ENCODE measurements at regions not wholly inside any gene's neighbourhood (a gene's known extent, or its start where the extent isn't known, plus 50 kb on each side); places are given as distances from the start of the nearest gene placed in this dataset.

DNA sequence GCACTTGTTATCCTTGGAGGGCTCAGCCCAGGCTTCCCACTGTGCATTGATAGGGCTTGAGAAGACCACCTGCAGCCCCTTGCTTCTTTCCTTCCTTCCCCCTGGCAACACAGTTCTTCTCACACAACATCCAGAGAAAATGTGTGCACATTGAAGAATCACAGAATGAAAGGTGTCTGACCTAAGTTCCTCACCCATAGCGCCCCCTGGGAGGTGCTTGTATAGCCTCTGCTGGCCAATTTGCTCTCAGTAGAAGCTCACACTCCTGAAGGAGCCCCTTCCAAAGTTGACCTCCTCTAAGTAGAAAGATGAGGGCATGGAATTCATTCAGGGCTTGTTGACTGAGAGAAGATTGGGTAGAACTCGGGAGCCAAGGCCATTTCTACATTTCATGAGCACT is 758.4 kb upstream of the KLHL29 start:
- FAIRE-seq (no peak), DNase-seq (ENCODE audit: insufficient read length, low spot score) (no peak)
- TF ChIP-seq PAX5 (IDR thresholded peaks at IDR 0.05; ENCODE audit: insufficient read depth, low read length, severe bottlenecking) (no peak), POLR2AphosphoS5 (IDR thresholded peaks at IDR 0.05; ENCODE audit: low read depth, low read length) (no peak), SPI1 (IDR thresholded peaks at IDR 0.05; ENCODE audit: low read depth, low read length) (no peak), POU2F2 (IDR thresholded peaks at IDR 0.05; ENCODE audit: low read depth, low read length) (no peak), POLR2A (IDR thresholded peaks at IDR 0.05; ENCODE audit: low read depth, low read length) (no peak), TAF1 (IDR thresholded peaks at IDR 0.05; ENCODE audit: low read depth, low read length) (no peak)

DNA sequence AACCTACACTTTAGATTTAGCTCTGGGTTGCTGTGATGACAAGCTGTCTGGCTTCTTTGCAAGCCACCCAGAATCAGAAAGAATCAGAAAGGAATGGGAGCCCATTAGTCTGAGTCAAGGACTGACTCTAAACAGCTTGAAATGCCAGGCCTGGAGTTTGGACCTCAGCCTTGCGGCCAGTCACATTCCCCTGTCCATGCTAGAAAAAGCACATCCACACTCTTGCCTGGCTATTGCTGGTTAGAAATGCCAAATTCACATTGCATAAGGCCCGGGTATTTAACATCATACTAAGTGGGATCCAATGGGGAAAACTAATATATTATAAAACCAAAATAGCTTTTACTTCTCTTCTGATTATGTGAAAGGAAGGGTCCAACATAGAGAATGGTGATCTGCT is 756.8 kb upstream of the KLHL29 start:
- FAIRE-seq (no peak), DNase-seq (ENCODE audit: insufficient read length, low spot score) (no peak)
- TF ChIP-seq TAF1 (IDR thresholded peaks at IDR 0.05; ENCODE audit: low read depth, low read length) (no peak), SPI1 (IDR thresholded peaks at IDR 0.05; ENCODE audit: low read depth, low read length) (no peak), POLR2AphosphoS5 (IDR thresholded peaks at IDR 0.05; ENCODE audit: low read depth, low read length) (no peak), POLR2A (IDR thresholded peaks at IDR 0.05; ENCODE audit: low read depth, low read length) (no peak), POU2F2 (IDR thresholded peaks at IDR 0.05; ENCODE audit: low read depth, low read length) (no peak), PAX5 (IDR thresholded peaks at IDR 0.05; ENCODE audit: insufficient read depth, low read length, severe bottlenecking) (no peak)

DNA sequence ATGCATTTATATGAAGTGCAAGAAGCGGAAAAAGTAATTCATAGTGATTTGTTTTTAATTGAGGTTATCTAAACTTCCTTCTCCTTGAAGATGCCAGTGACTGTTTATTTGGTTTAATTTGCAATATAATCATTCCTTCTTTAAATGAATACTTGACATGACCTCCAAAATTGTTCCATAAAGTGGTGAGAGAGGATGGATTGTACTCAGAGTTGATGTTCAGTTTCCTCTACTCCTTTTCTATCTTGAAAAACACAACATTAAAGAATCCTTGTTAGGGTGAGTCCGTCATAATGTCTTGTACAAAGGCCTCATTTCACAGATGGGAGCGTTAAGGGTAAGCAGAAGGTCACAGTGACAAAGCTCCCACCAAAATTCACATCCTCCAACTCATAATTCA is 756.1 kb upstream of the KLHL29 start:
- TF ChIP-seq PAX5 (IDR thresholded peaks at IDR 0.05; ENCODE audit: insufficient read depth, low read length, severe bottlenecking) (no peak), POLR2AphosphoS5 (IDR thresholded peaks at IDR 0.05; ENCODE audit: low read depth, low read length) (no peak), SPI1 (IDR thresholded peaks at IDR 0.05; ENCODE audit: low read depth, low read length) (no peak), TAF1 (IDR thresholded peaks at IDR 0.05; ENCODE audit: low read depth, low read length) (no peak), POLR2A (IDR thresholded peaks at IDR 0.05; ENCODE audit: low read depth, low read length) (no peak), POU2F2 (IDR thresholded peaks at IDR 0.05; ENCODE audit: low read depth, low read length) (no peak)
- no peak for DNase-seq (ENCODE audit: insufficient read length, low spot score)
- no peak for FAIRE-seq

DNA sequence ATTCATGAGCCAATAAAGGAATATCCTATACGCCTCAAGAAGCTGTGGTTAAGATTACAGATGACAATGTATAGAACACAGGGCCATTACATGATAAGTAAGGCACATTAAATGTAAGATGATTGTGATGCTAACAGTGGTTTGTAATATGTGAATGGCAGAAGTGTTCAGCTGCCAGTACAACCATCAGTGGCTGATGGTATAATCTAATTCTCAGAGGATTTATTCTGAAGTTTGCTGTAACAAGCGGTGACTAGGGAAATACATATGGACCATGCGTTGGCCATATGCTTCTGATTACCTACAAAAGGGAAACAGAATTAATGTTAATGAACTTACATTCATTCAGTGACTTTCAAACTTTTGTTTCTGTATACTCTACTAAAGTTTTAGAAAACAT is 750.8 kb upstream of the KLHL29 start:
- TF ChIP-seq POLR2AphosphoS5 (IDR thresholded peaks at IDR 0.05; ENCODE audit: low read depth, low read length) (no peak), POU2F2 (IDR thresholded peaks at IDR 0.05; ENCODE audit: low read depth, low read length) (no peak), SPI1 (IDR thresholded peaks at IDR 0.05; ENCODE audit: low read depth, low read length) (no peak), POLR2A (IDR thresholded peaks at IDR 0.05; ENCODE audit: low read depth, low read length) (no peak), TAF1 (IDR thresholded peaks at IDR 0.05; ENCODE audit: low read depth, low read length) (no peak), PAX5 (IDR thresholded peaks at IDR 0.05; ENCODE audit: insufficient read depth, low read length, severe bottlenecking) (no peak)
- FAIRE-seq: no peak
- DNase-seq (ENCODE audit: insufficient read length, low spot score): no peak

DNA sequence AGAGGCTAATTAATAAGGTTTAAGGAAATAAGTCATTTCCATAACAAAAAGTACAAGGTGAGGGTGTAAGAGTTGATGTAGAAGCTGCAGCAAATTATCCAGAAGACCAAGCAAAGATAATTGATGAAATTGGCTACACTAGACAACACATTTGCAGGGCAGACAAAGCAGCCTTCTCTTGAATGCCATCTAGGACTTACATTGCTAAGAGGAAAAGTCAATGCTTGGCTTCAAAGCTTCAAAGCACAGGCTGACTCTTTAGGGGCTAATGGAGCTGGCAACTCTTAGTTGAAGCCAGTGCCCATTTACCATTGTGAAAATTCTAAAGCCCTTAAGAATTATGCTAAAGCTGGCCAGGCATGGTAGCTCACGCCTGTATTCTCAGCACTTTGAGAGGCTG is 728.6 kb upstream of the KLHL29 start:
- TF ChIP-seq POLR2AphosphoS5 (IDR thresholded peaks at IDR 0.05; ENCODE audit: low read depth, low read length) (no peak), TAF1 (IDR thresholded peaks at IDR 0.05; ENCODE audit: low read depth, low read length) (no peak), SPI1 (IDR thresholded peaks at IDR 0.05; ENCODE audit: low read depth, low read length) (no peak), POU2F2 (IDR thresholded peaks at IDR 0.05; ENCODE audit: low read depth, low read length) (no peak), POLR2A (IDR thresholded peaks at IDR 0.05; ENCODE audit: low read depth, low read length) (no peak), PAX5 (IDR thresholded peaks at IDR 0.05; ENCODE audit: insufficient read depth, low read length, severe bottlenecking) (no peak)
- DNase-seq (ENCODE audit: insufficient read length, low spot score): no peak
- no peak for FAIRE-seq

DNA sequence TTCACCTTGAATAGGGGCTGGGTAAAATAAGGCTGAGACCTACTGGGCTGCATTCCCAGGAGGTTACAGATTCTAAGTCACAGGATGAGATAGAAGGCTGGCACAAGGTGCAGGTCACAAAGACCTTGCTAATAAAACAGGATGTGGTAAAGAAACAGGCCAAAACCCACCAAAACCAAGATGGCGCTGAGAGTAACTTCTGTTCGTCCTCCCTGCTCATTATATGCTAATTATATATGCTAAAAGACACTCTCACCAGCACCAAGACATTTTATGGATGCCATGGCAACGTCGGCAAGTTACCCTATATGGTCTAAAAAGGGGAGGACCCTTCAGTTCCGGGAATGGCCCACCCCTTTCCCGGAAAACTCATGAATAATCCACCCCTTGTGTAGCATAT is 711.5 kb upstream of the KLHL29 start:
- no peak for FAIRE-seq

DNA sequence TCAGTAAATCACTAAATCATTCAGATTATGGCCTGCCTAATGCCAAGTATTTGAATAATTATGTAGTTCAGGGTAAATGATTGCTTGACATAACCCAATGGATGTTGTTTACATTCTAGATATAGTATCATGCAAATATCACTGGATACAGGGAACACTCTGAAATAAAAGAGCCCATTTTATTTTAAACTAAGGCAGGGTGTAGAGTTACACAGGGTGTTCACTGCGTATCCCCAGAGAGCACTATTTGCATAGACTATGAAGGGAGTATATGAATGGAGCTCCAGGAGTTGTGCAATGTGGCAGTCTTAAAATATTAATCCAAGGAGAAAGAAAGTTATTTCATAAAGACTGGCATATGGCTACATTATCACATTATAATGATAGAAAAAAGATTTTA is 701.1 kb upstream of the KLHL29 start:
- no peak for FAIRE-seq
- TF ChIP-seq SPI1 (IDR thresholded peaks at IDR 0.05; ENCODE audit: low read depth, low read length) (no peak), POU2F2 (IDR thresholded peaks at IDR 0.05; ENCODE audit: low read depth, low read length) (no peak), POLR2AphosphoS5 (IDR thresholded peaks at IDR 0.05; ENCODE audit: low read depth, low read length) (no peak), TAF1 (IDR thresholded peaks at IDR 0.05; ENCODE audit: low read depth, low read length) (no peak), POLR2A (IDR thresholded peaks at IDR 0.05; ENCODE audit: low read depth, low read length) (no peak), PAX5 (IDR thresholded peaks at IDR 0.05; ENCODE audit: insufficient read depth, low read length, severe bottlenecking) (no peak)

More for the DNA sequence above, 711.5 kb upstream of the KLHL29 start:
- TF ChIP-seq POLR2AphosphoS5 (IDR thresholded peaks at IDR 0.05; ENCODE audit: low read depth, low read length) (no peak), POLR2A (IDR thresholded peaks at IDR 0.05; ENCODE audit: low read depth, low read length) (no peak), POU2F2 (IDR thresholded peaks at IDR 0.05; ENCODE audit: low read depth, low read length) (no peak), PAX5 (IDR thresholded peaks at IDR 0.05; ENCODE audit: insufficient read depth, low read length, severe bottlenecking) (no peak), TAF1 (IDR thresholded peaks at IDR 0.05; ENCODE audit: low read depth, low read length) (no peak), SPI1 (IDR thresholded peaks at IDR 0.05; ENCODE audit: low read depth, low read length) (no peak)
- DNase-seq (ENCODE audit: insufficient read length, low spot score): no peak

DNA sequence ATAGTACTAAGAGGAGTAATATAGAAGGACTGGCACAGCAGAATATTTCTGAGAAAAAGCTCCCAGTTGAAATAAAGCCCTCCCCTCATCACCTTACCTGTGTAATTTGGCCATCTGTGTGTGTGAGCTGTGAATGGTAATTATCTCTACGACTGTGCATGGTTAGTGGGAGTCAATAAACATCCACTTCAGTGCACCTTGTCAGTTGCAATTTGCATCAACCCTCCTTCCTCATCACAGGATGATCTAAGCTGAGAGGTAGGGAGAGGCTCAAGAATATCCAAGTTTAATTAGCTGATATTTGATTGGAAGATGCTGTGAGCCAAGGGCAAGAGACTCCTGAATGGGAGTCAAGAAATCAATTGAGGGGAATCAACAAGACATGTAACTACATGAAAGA is 694.9 kb upstream of the KLHL29 start:
- TF ChIP-seq SPI1 (IDR thresholded peaks at IDR 0.05; ENCODE audit: low read depth, low read length) (no peak), PAX5 (IDR thresholded peaks at IDR 0.05; ENCODE audit: insufficient read depth, low read length, severe bottlenecking) (no peak), POU2F2 (IDR thresholded peaks at IDR 0.05; ENCODE audit: low read depth, low read length) (no peak), TAF1 (IDR thresholded peaks at IDR 0.05; ENCODE audit: low read depth, low read length) (no peak), POLR2A (IDR thresholded peaks at IDR 0.05; ENCODE audit: low read depth, low read length) (no peak), POLR2AphosphoS5 (IDR thresholded peaks at IDR 0.05; ENCODE audit: low read depth, low read length) (no peak)
- DNase-seq (ENCODE audit: insufficient read length, low spot score) (no peak), FAIRE-seq (no peak)

More for the DNA sequence above, 701.1 kb upstream of the KLHL29 start:
- DNase-seq (ENCODE audit: insufficient read length, low spot score): no peak

DNA sequence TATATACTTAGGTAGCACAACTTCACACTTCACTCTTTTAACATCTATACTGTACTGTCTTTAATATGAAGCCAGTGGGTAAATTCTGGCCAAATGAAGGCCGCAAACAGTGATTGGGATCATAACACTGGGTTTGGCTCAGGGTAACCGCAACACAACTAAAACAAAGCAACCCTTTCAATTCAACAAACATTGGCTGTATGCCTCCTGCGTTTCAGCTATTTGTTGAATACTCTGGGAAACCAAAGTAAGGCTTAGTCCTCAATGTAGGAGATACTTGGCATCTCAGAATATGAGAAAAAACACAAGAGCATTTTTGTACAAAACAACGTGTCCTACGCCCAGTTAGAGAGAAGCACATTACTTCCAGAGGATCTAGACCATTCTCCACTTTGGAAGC is 693.3 kb upstream of the KLHL29 start:
- no peak for TF ChIP-seq TAF1 (IDR thresholded peaks at IDR 0.05; ENCODE audit: low read depth, low read length)
- no peak for TF ChIP-seq POLR2A (IDR thresholded peaks at IDR 0.05; ENCODE audit: low read depth, low read length)
- TF ChIP-seq POU2F2 (IDR thresholded peaks at IDR 0.05; ENCODE audit: low read depth, low read length): no peak
- no peak for TF ChIP-seq PAX5 (IDR thresholded peaks at IDR 0.05; ENCODE audit: insufficient read depth, low read length, severe bottlenecking)
- no peak for TF ChIP-seq SPI1 (IDR thresholded peaks at IDR 0.05; ENCODE audit: low read depth, low read length)
- no peak for TF ChIP-seq POLR2AphosphoS5 (IDR thresholded peaks at IDR 0.05; ENCODE audit: low read depth, low read length)
- no peak for FAIRE-seq
- no peak for DNase-seq (ENCODE audit: insufficient read length, low spot score)

DNA sequence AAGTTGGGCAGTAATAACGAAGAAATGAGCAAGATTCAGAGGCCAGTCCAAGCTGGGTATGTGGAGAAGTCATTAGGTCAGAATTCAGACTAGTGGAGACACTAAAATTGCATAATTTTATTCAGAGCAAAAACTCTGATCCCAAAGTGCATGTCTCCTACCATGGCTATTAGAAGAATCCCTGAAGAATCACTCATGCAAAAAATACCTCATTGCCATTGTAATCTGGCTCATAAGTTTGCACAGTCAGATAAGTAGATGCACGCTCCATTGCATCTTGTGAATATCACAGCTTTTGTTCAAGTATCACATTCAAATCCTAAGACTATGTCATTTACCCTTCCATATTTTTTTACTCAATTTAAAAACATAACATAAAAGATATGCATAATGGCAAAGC is 692.2 kb upstream of the KLHL29 start:
- no peak for FAIRE-seq
- TF ChIP-seq POU2F2 (IDR thresholded peaks at IDR 0.05; ENCODE audit: low read depth, low read length) (no peak), TAF1 (IDR thresholded peaks at IDR 0.05; ENCODE audit: low read depth, low read length) (no peak), SPI1 (IDR thresholded peaks at IDR 0.05; ENCODE audit: low read depth, low read length) (no peak), POLR2A (IDR thresholded peaks at IDR 0.05; ENCODE audit: low read depth, low read length) (no peak), PAX5 (IDR thresholded peaks at IDR 0.05; ENCODE audit: insufficient read depth, low read length, severe bottlenecking) (no peak), POLR2AphosphoS5 (IDR thresholded peaks at IDR 0.05; ENCODE audit: low read depth, low read length) (no peak)

More for the DNA sequence above, 692.2 kb upstream of the KLHL29 start:
- DNase-seq (ENCODE audit: insufficient read length, low spot score): no peak
